A673 (cell line): ENCODE measurements at regions not wholly inside any gene's neighbourhood (a gene's known extent, or its start where the extent isn't known, plus 50 kb on each side); places are given as distances from the start of the nearest gene placed in this dataset.

Experiments used
- BruUV-seq: library from RNA; stranded (reverse); fragments of 400-500 nt; replicated peaks from 2 replicates; lab custom pipeline; 2021; lab: Mats Ljungman, UMichigan
- CTCF ChIA-PET: fragments of 300-600 bp; sonication (Branson Sonifier 250); formaldehyde crosslinking; loops from one replicate; lab custom pipeline; 2022; ENCODE audit warnings: antibody characterized with exemption; lab: Charles Lee
- POLR2A ChIA-PET: fragments of 300-600 bp; sonication (Branson Sonifier 250); formaldehyde crosslinking; loops from one replicate; lab custom pipeline; 2022; ENCODE audit warnings: antibody characterized with exemption; ENCODE audit not compliant: low non-redundant PET; lab: Charles Lee
- DNase-seq: peaks from one replicate; pipeline ENCODE4 v3.0.0-alpha.2; 2015; ENCODE audit warnings: low spot score
- H3K27ac ChIP-seq: fragments of 200-600 bp; sonication (generic); 2 replicates; pipeline ENCODE4 v1.5.1; 2016; ENCODE audit warnings: mixed run types, low read depth, mild to moderate bottlenecking, mixed read lengths, antibody characterized with exemption, low read length; ENCODE audit not compliant: poor library complexity, severe bottlenecking
- H3K27me3 ChIP-seq: fragments of 200-600 bp; sonication (generic); replicated peaks from 2 replicates; pipeline ENCODE4 v1.6.1; 2017; ENCODE audit warnings: mixed run types, low read depth, mild to moderate bottlenecking, mixed read lengths, antibody characterized with exemption, low read length; ENCODE audit not compliant: insufficient read depth, poor library complexity
- H3K36me3 ChIP-seq: fragments of 200-600 bp; sonication (generic); 2 replicates; pipeline ENCODE4 v1.6.1; 2016; ENCODE audit warnings: mixed run types, mild to moderate bottlenecking, mixed read lengths, antibody characterized with exemption, low read length; ENCODE audit not compliant: insufficient read depth, poor library complexity, severe bottlenecking
- H3K4me1 ChIP-seq: fragments of 200-600 bp; sonication (generic); 2 replicates; pipeline ENCODE4 v1.6.1; 2017; ENCODE audit warnings: mixed run types, mild to moderate bottlenecking, mixed read lengths, antibody characterized with exemption, low read length; ENCODE audit not compliant: insufficient read depth, poor library complexity, severe bottlenecking
- H3K4me3 ChIP-seq: fragments of 200-600 bp; sonication (generic); 2 replicates; pipeline ENCODE4 v1.5.1; 2016; ENCODE audit warnings: low read depth, mixed run types, mild to moderate bottlenecking, mixed read lengths, low read length; ENCODE audit not compliant: poor library complexity, severe bottlenecking
- H3K9me3 ChIP-seq: fragments of 200-600 bp; sonication (generic); 2 replicates; pipeline ENCODE4 v1.6.1; 2016; ENCODE audit warnings: mixed run types, low read depth, mild to moderate bottlenecking, mixed read lengths, antibody characterized with exemption, low read length; ENCODE audit not compliant: poor library complexity, severe bottlenecking
- CTCF ChIP-seq: fragments of 300-800, 200-600 bp; sonication (generic); conservative IDR thresholded peaks from 2 replicates; pipeline ENCODE4 v1.5.1; 2017; ENCODE audit warnings: low read depth, mild to moderate bottlenecking, antibody characterized with exemption, low read length, moderate library complexity, mixed read lengths
- EZH2 ChIP-seq: fragments of 200-600 bp; sonication (generic); IDR thresholded peaks from 2 replicates; pipeline ENCODE4 v1.6.1; 2017; ENCODE audit warnings: borderline replicate concordance, low read depth, mild to moderate bottlenecking, mixed read lengths, antibody characterized with exemption, low read length; ENCODE audit not compliant: poor library complexity, severe bottlenecking
- intact Hi-C: fragments of 100-400 bp; cut with micrococcal nuclease; formaldehyde crosslinking; loops from one replicate; pipeline ENCODE4 v1.10.0; 2022; ENCODE audit not compliant: unreplicated experiment

GRCh38 chr20:22471156-22471836 lies 113.1 kb downstream of the FOXA2 start:
- Histone ChIP-seq H3K27ac (no peak overlapping the region), H3K36me3 (no peaks in the 10 kb centered on the region), H3K9me3 (no peaks in the 10 kb centered on the region), H3K27me3 (no peaks in the 10 kb centered on the region), H3K4me1 (no peaks in the 10 kb centered on the region), H3K4me3 (no peak overlapping the region)
- no TSS peak for BruUV-seq
- no peak for DNase-seq
- TF ChIP-seq CTCF (no peak), EZH2 (no peak)
- intact Hi-C loops, result no loop called here
- ChIA-PET POLR2A (no interaction called here), CTCF (no interaction called here)

- Histone ChIP-seq H3K4me3 (no peak overlapping the region), H3K9me3 (no peaks in the 10 kb centered on the region), H3K27me3 (no peaks in the 10 kb centered on the region), H3K27ac (no peak overlapping the region), H3K36me3 (no peaks in the 10 kb centered on the region), H3K4me1 (no peaks in the 10 kb centered on the region)
- ChIA-PET POLR2A (no interaction called here), CTCF (no interaction called here)
- DNase-seq, result no peak
- intact Hi-C loops, result no loop called here
- no TSS peak for BruUV-seq
- TF ChIP-seq CTCF (no peak), EZH2 (no peak)
Measured at GRCh38 chr20:22470620-22471026, 113.7 kb downstream of the FOXA2 start.

GRCh38 chr20:22466447-22467171 lies 117.8 kb downstream of the FOXA2 start:
- no peaks in the 10 kb centered on the region for H3K9me3 ChIP-seq
- TF ChIP-seq EZH2 (no peak), CTCF (no peak)
- no peak for DNase-seq
- H3K27me3 ChIP-seq, result no peaks in the 10 kb centered on the region
- ChIA-PET POLR2A (no interaction called here), CTCF (no interaction called here)
- intact Hi-C loops, result no loop called here
- H3K27ac ChIP-seq, result no peak overlapping the region
- BruUV-seq, result no TSS peak
- H3K4me1 ChIP-seq, result no peaks in the 10 kb centered on the region
- no peaks in the 10 kb centered on the region for H3K36me3 ChIP-seq
- no peak overlapping the region for H3K4me3 ChIP-seq
